ENCODE measurements at regions not wholly inside any gene's neighbourhood (a gene's known extent, or its start where the extent isn't known, plus 50 kb on each side); places are given as distances from the start of the nearest gene placed in this dataset.

GRCh38 chr6:81067057-81067456 lies 685.4 kb downstream of the TENT5A start:
- Mint-ChIP-seq H3K4me1 (ENCODE audit: low read depth, unreplicated experiment) (no peaks in the 10 kb centered on the region), H3K27me3 (ENCODE audit: unreplicated experiment) (no peaks in the 10 kb centered on the region), H3K9me3 (ENCODE audit: low read depth, unreplicated experiment) (peaks cover 5% of the 10 kb centered on the region), H3K4me3 (ENCODE audit: low read depth, unreplicated experiment) (no peak overlapping the region), H3K27ac (ENCODE audit: unreplicated experiment) (no peak overlapping the region), H3K36me3 (ENCODE audit: insufficient read depth, unreplicated experiment) (no peaks in the 10 kb centered on the region)
- CTCF ChIA-PET = no interaction called here
- TF ChIP-seq CTCF (IDR thresholded peaks at IDR 0.05; ENCODE audit: unreplicated experiment) = no peak
- intact Hi-C loops (cut with micrococcal nuclease; ENCODE audit: unreplicated experiment) = no loop called here
- no peak for DNase-seq
- no TSS peak for BruUV-seq (replicated peaks)

- no peak for TF ChIP-seq CTCF (IDR thresholded peaks at IDR 0.05; ENCODE audit: unreplicated experiment)
- DNase-seq = no peak
- no peak overlapping the region for H3K27ac Mint-ChIP-seq (ENCODE audit: unreplicated experiment)
- H3K4me1 Mint-ChIP-seq (ENCODE audit: low read depth, unreplicated experiment) = no peaks in the 10 kb centered on the region
- H3K9me3 Mint-ChIP-seq (ENCODE audit: low read depth, unreplicated experiment) = no peaks in the 10 kb centered on the region
- BruUV-seq (replicated peaks) = no TSS peak
- no peak overlapping the region for H3K4me3 Mint-ChIP-seq (ENCODE audit: low read depth, unreplicated experiment)
- no peaks in the 10 kb centered on the region for H3K27me3 Mint-ChIP-seq (ENCODE audit: unreplicated experiment)
- CTCF ChIA-PET = no interaction called here
- H3K36me3 Mint-ChIP-seq (ENCODE audit: insufficient read depth, unreplicated experiment) = no peaks in the 10 kb centered on the region
- intact Hi-C loops (cut with micrococcal nuclease; ENCODE audit: unreplicated experiment) = no loop called here
Observed at GRCh38 chr6:81063891-81064290, 688.6 kb downstream of the TENT5A start.

- intact Hi-C loops (cut with micrococcal nuclease; ENCODE audit: unreplicated experiment) = no loop called here
- Mint-ChIP-seq H3K4me3 (ENCODE audit: low read depth, unreplicated experiment) (no peak overlapping the region), H3K27me3 (ENCODE audit: unreplicated experiment) (no peaks in the 10 kb centered on the region), H3K27ac (ENCODE audit: unreplicated experiment) (no peak overlapping the region), H3K36me3 (ENCODE audit: insufficient read depth, unreplicated experiment) (no peaks in the 10 kb centered on the region), H3K4me1 (ENCODE audit: low read depth, unreplicated experiment) (no peaks in the 10 kb centered on the region), H3K9me3 (ENCODE audit: low read depth, unreplicated experiment) (peaks cover 2% of the 10 kb centered on the region)
- BruUV-seq (replicated peaks) = no TSS peak
- CTCF ChIA-PET = no interaction called here
- DNase-seq = no peak
- TF ChIP-seq CTCF (IDR thresholded peaks at IDR 0.05; ENCODE audit: unreplicated experiment) = no peak
Observed at GRCh38 chr6:81054036-81054435, 698.4 kb downstream of the TENT5A start.

GRCh38 chr6:81051952-81052351 lies 700.5 kb downstream of the TENT5A start:
- Mint-ChIP-seq H3K4me3 (ENCODE audit: low read depth, unreplicated experiment) (no peak overlapping the region), H3K36me3 (ENCODE audit: insufficient read depth, unreplicated experiment) (no peaks in the 10 kb centered on the region), H3K9me3 (ENCODE audit: low read depth, unreplicated experiment) (peaks cover 2% of the 10 kb centered on the region), H3K27me3 (ENCODE audit: unreplicated experiment) (no peaks in the 10 kb centered on the region), H3K4me1 (ENCODE audit: low read depth, unreplicated experiment) (no peaks in the 10 kb centered on the region), H3K27ac (ENCODE audit: unreplicated experiment) (no peak overlapping the region)
- TF ChIP-seq CTCF (IDR thresholded peaks at IDR 0.05; ENCODE audit: unreplicated experiment) = no peak
- DNase-seq = no peak
- intact Hi-C loops (cut with micrococcal nuclease; ENCODE audit: unreplicated experiment) = no loop called here
- BruUV-seq (replicated peaks) = no TSS peak
- CTCF ChIA-PET = no interaction called here

Measured in Calu3 (cell line).